ENCODE measurements at regions not wholly inside any gene's neighbourhood (a gene's known extent, or its start where the extent isn't known, plus 50 kb on each side); places are given as distances from the start of the nearest gene placed in this dataset.

DNA sequence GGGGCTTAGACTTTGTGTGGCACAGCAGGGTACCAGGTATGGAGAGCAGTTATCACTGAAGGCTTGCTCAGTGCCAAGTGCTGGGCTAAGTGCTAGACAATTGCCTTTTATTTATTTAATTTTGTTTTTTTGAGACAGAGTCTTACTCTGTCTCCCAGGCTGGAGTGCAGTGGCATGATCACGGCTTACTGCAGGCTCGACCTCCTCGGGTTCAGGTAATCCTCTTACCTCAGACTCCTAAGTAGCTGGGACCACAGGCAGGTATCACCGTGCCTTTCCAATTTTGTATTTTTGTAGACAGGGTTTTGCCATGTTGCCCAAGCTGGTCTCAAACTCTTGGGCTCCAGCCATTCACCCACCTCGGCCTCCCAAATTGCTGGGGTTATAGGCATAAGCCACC, 256.9 kb downstream of the ZNF536 start:
- H3K56ac ChIP-seq (replicated peaks; ENCODE audit: insufficient read length, low read depth, low read length): no peak overlapping the region
- H3K18ac ChIP-seq (ENCODE audit: extremely low read depth, low read length): no peak overlapping the region
- no peak overlapping the region for H4K8ac ChIP-seq (ENCODE audit: extremely low read depth, insufficient read depth, low read length)
- no peak overlapping the region for H3K4ac ChIP-seq (replicated peaks; ENCODE audit: insufficient read length, low read depth, low read length)
- peaks cover 0 to 5% (median 0%) of the 10 kb centered on the region in 4 experiments; a peak in 3 of 7 replicates for H3K4me1 ChIP-seq (replicated peaks in 1 of 4; ENCODE audit: control insufficient read depth in 3 of 4, insufficient read depth in 4 of 4, low read length in 3 of 4)
- no peaks in the 10 kb centered on the region for H3K23me2 ChIP-seq (ENCODE audit: low read depth, low read length)
- H2BK12ac ChIP-seq (ENCODE audit: low read depth, low read length): no peak overlapping the region
- H3K14ac ChIP-seq (ENCODE audit: insufficient read length): no peak overlapping the region
- H2BK15ac ChIP-seq (ENCODE audit: low read length): no peak overlapping the region
- H4K91ac ChIP-seq (replicated peaks; ENCODE audit: insufficient read length, low read length): no peak overlapping the region
- H3K4me2 ChIP-seq (ENCODE audit: insufficient read depth in 1 of 2, low read depth in 2 of 2, low read length in 2 of 2): no peak overlapping the region
- H3K27ac ChIP-seq (ENCODE audit: low read depth, low read length): no peak overlapping the region
- no peaks in the 10 kb centered on the region for H3K36me3 ChIP-seq (ENCODE audit: control insufficient read depth in 2 of 4, insufficient read depth in 4 of 4, low read length in 3 of 4)
- H2BK120ac ChIP-seq (replicated peaks; ENCODE audit: low read depth, low read length): no peak overlapping the region
- no peaks in the 10 kb centered on the region for H3K79me1 ChIP-seq (ENCODE audit: low read depth, low read length)
- POLR2A ChIA-PET (ENCODE audit: partially characterized antibody): no interaction called here
- no peak overlapping the region for H2AK5ac ChIP-seq (ENCODE audit: low read depth, low read length)
- H4K5ac ChIP-seq (ENCODE audit: insufficient read length, low read depth, low read length): no peak overlapping the region
- no peaks in the 10 kb centered on the region for H3K27me3 ChIP-seq (replicated peaks in 1 of 4; ENCODE audit: control insufficient read depth in 3 of 4, extremely low read depth in 1 of 4, insufficient read depth in 3 of 4, low read length in 3 of 4)
- no peak for FAIRE-seq
- no peak overlapping the region for H2BK20ac ChIP-seq (ENCODE audit: low read length)
- no peaks in the 10 kb centered on the region for H4K20me1 ChIP-seq (replicated peaks in 1 of 2; ENCODE audit: control insufficient read depth in 1 of 2, insufficient read depth in 2 of 2, low read length in 2 of 2)
- 95% methylated on average over 5 of the region's 5 CpGs; no CpG with 5 or more reads in 1 of the 2 experiments for WGBS, 2 experiments (ENCODE audit: extremely low coverage in 1 of 2, insufficient coverage in 1 of 2, insufficient read length in 1 of 2, insufficient replicate concordance in 2 of 2, low coverage in 1 of 2, low lambda C conversion rate in 2 of 2, missing lambda C conversion rate in 1 of 2)
- no peaks in the 10 kb centered on the region for H3K79me2 ChIP-seq (ENCODE audit: control insufficient read depth in 1 of 2, insufficient read depth in 2 of 2, low read length in 2 of 2)
- H3K4me3 ChIP-seq (ENCODE audit: extremely low read depth in 1 of 4, insufficient read depth in 2 of 4, low read depth in 3 of 4, low read length in 4 of 4): no peak overlapping the region
- CTCF ChIA-PET (ENCODE audit: partially characterized antibody): interaction anchor here (0.9 to 1.9 kb wide), 2 partner anchors 37 to 130 kb away, joined by 4 read pairs; no protein-coding TSS in a partner anchor
- H2AFZ ChIP-seq (ENCODE audit: low read length): no peak overlapping the region
- no peak overlapping the region for H3K23ac ChIP-seq (ENCODE audit: insufficient read length)
- DNase-seq (ENCODE audit: low read depth in 1 of 2, low spot score in 2 of 2): no peak
- H3K9ac ChIP-seq (replicated peaks in 1 of 4; ENCODE audit: extremely low read depth in 1 of 4, low read depth in 3 of 4, low read length in 3 of 4): no peak overlapping the region
- H3K9me3 ChIP-seq (ENCODE audit: insufficient read depth in 2 of 2, low read depth in 1 of 2, low read length in 1 of 2): no peaks in the 10 kb centered on the region; a peak in 1 of 4 replicates
- no peak overlapping the region for H2BK5ac ChIP-seq (ENCODE audit: low read depth, low read length)
- TF ChIP-seq TEAD4 (IDR thresholded peaks at IDR 0.05; ENCODE audit: low read depth, low read length): no peak
